Kidney epithelial cell (primary cell): ENCODE measurements at regions not wholly inside any gene's neighbourhood (a gene's known extent, or its start where the extent isn't known, plus 50 kb on each side); places are given as distances from the start of the nearest gene placed in this dataset.
A peak's percentile ranks its signal among the peaks of the same experiment; 100 is the strongest.
"Not testable (repeated sequence)": the region's sequence is repeated elsewhere in the genome, so short reads cannot be mapped to it uniquely, and the experiment has no call there.

Source experiments
- DNase-seq: peaks from one replicate; pipeline ENCODE4 v3.0.0-alpha.2; 2010; ENCODE audit warnings: low read depth
- H3K27me3 ChIP-seq: 2 replicates; pipeline ENCODE4 v1.6.0; 2011; ENCODE audit warnings: low read length; ENCODE audit not compliant: control insufficient read depth, insufficient read depth
- H3K36me3 ChIP-seq: 2 replicates; pipeline ENCODE4 v1.5.1; 2011; ENCODE audit warnings: low read length; ENCODE audit not compliant: control insufficient read depth, insufficient read depth
- H3K4me3 ChIP-seq: 2 replicates; pipeline ENCODE4 v1.5.1; 2011; ENCODE audit warnings: low read depth, mild to moderate bottlenecking, control low read depth, low read length
- CTCF ChIP-seq: IDR thresholded peaks from 2 replicates; pipeline ENCODE4 v1.5.1; 2011; ENCODE audit warnings: mild to moderate bottlenecking, moderate library complexity, low read length, control low read depth, inconsistent platforms; ENCODE audit not compliant: insufficient read depth, poor library complexity, severe bottlenecking

DNA sequence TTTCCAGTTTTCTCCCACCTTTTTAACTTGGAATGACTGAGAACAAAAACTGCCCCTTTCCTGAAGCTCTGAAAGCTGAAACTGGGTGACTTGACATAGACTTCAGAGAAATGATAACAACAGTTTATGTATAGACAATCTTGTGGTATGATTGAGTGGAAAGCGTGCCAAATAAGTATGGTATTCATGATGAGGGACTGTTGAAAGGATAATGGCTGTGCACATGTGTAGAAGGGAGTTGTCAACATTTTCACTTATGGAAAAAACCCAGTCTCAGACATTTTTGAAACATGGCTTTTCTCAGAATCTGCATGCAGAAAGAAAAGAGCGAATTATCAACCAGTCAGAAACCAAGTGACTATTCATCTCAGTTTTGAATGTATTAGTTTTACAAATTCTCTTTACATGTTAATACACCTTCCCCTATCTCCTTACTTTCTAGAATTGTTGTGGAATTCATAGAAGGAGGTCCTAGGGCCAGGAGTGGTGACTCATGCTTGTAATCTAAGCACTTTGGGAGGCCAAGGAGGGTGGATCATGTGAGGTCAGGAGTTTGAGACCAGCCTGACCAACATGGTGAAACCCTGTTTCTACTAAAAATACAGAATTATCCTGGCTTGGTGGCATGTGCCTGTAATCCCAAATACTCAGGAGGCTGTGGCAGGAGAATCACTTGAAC, 261.2 kb downstream of the S1PR1 start:
- TF ChIP-seq CTCF: no peak
- DNase-seq: no peak
- Histone ChIP-seq H3K27me3 (no peaks in the 10 kb centered on the region), H3K36me3 (no peaks in the 10 kb centered on the region), H3K4me3 (no peak overlapping the region)

DNA sequence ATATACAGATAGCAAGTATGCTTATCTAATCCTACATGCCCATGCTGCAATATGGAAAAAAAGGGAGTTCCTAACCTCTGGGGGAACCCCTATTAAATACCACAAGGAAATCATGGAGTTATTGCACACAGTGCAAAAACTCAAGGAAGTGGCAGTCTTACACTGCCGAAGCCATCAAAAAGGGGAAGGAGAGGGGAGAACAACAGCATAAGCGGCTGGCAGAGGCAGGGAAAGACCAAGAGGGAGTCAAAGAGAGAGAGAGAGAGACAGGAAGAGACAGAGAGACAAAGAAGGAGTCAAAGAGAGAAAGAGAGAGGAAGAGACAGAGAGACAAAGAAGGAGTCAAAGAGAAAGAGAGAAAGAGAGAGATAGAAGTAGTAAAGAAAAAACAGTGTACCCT, 267.3 kb downstream of the S1PR1 start:
- DNase-seq, H3K36me3 ChIP-seq, H3K4me3 ChIP-seq, H3K27me3 ChIP-seq: not testable (repeated sequence)

- not testable (repeated sequence) for H3K27me3 ChIP-seq, DNase-seq, H3K4me3 ChIP-seq, H3K36me3 ChIP-seq
Observed at GRCh38 chr1:101505240-101505639, 268.4 kb downstream of the S1PR1 start.

GRCh38 chr1:101506541-101507164, 269.8 kb downstream of the S1PR1 start:
- peak; percentile 74 for TF ChIP-seq CTCF
- DNase-seq: no peak
- Histone ChIP-seq H3K27me3 (no peaks in the 10 kb centered on the region), H3K36me3 (no peaks in the 10 kb centered on the region), H3K4me3 (no peak overlapping the region)

DNA sequence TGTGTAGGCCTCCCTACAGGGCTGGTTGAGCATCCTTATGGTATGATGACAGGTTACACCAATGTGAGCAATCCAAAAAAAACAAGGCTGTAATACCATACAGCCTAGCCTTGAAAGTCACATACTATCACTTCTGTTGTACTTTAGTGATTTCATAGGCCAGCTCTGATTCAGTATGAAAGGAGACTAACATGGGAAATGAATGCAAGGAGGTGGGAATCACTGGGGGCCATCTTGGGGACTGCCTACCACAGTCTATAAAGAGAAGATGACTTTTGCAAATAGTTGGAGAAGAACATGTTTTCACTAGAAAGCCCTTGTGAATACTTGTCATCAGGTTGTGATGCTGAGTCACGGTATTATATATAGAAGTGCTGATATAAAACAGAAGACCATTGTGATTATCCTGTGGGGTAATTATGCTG, 270.7 kb downstream of the S1PR1 start:
- no peak for TF ChIP-seq CTCF
- H3K36me3 ChIP-seq: no peaks in the 10 kb centered on the region
- no peaks in the 10 kb centered on the region for H3K27me3 ChIP-seq
- no peak overlapping the region for H3K4me3 ChIP-seq
- no peak for DNase-seq

DNA sequence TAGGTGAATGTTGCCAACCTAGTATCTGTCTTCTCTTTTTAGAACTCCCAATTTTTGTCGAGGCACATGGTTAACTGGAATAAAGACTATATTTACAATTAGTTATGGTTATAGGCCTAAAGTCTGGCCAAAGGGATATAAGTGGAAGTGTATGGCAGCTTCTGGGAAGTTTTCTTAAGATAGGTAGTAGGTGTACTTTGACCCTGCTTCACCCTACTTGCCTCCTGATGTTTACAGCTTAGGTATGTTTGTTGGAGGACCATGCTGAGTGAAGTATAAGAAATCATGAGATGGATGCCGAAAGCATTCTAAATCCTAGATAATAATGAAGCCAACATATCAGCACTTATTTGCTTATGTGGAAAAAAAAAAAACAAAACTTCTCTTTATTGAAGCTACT, 272.1 kb downstream of the S1PR1 start:
- Histone ChIP-seq H3K36me3 (no peaks in the 10 kb centered on the region), H3K4me3 (no peak overlapping the region), H3K27me3 (no peaks in the 10 kb centered on the region)
- DNase-seq: no peak
- no peak for TF ChIP-seq CTCF

DNA sequence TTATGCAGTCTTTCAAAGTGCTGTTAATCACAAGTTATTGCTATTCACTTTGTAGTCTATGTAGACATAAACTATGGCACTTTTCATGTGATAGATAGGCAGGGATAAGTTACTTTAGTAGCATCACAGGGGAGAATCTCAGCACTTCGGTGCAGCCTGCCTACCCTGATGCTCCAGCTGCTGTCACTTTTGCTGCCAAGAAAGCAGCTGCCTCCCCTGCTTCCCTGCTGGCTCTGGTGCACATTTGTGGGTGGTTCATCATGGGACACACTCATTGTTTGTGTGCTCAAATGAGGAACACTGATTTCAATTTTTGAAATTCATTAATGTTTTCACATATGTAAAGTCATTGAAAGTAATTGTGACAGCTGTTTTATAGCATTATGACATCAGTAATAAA, 272.6 kb downstream of the S1PR1 start:
- TF ChIP-seq CTCF: no peak
- H3K27me3 ChIP-seq: no peaks in the 10 kb centered on the region
- no peak overlapping the region for H3K4me3 ChIP-seq
- no peak for DNase-seq
- H3K36me3 ChIP-seq: no peaks in the 10 kb centered on the region
